Loucy (cell line): ENCODE measurements at regions not wholly inside any gene's neighbourhood (a gene's known extent, or its start where the extent isn't known, plus 50 kb on each side); places are given as distances from the start of the nearest gene placed in this dataset.

ENCODE experiments used
- H2AFZ ChIP-seq: fragments of 200-600 bp; sonication (generic); 2 replicates; pipeline ENCODE4 v1.6.0; 2016; ENCODE audit warnings: antibody characterized with exemption, mild to moderate bottlenecking, low read length, moderate library complexity
- H3F3A ChIP-seq: fragments of 200-600 bp; 2 replicates; pipeline ENCODE4 v1.6.0; 2016; ENCODE audit warnings: antibody characterized with exemption, low read depth, mild to moderate bottlenecking
- H3K27me3 ChIP-seq: fragments of 200-600 bp; sonication (generic); 2 replicates; pipeline ENCODE4 v1.6.1; 2014; ENCODE audit warnings: low read length, mild to moderate bottlenecking; ENCODE audit not compliant: insufficient read depth, poor library complexity, severe bottlenecking
- H3K36me3 ChIP-seq: fragments of 200-600 bp; sonication (generic); 2 replicates; pipeline ENCODE4 v1.6.1; 2016; ENCODE audit warnings: low read length; ENCODE audit not compliant: insufficient read depth
- H3K4me1 ChIP-seq: fragments of 200-600 bp; sonication (generic); 2 replicates; pipeline ENCODE4 v1.5.1; 2014; ENCODE audit warnings: low read length, mild to moderate bottlenecking; ENCODE audit not compliant: insufficient read depth, poor library complexity, severe bottlenecking
- H3K4me2 ChIP-seq: fragments of 200-600 bp; sonication (generic); 2 replicates; pipeline ENCODE4 v1.6.0; 2014; ENCODE audit warnings: antibody characterized with exemption, low read length, low read depth, mild to moderate bottlenecking; ENCODE audit not compliant: poor library complexity, severe bottlenecking
- H3K4me3 ChIP-seq: fragments of 200-600 bp; sonication (generic); 2 replicates; pipeline ENCODE4 v1.5.1; 2014; ENCODE audit warnings: low read length, mild to moderate bottlenecking, mixed read lengths; ENCODE audit not compliant: poor library complexity, severe bottlenecking
- H3K79me2 ChIP-seq: fragments of 200-600 bp; sonication (generic); 2 replicates; pipeline ENCODE4 v1.6.1; 2014; ENCODE audit warnings: low read length; ENCODE audit not compliant: insufficient read depth
- H3K9ac ChIP-seq: fragments of 200-600 bp; sonication (generic); 2 replicates; pipeline ENCODE4 v1.6.0; 2014; ENCODE audit warnings: mild to moderate bottlenecking, low read depth, low read length, moderate library complexity; ENCODE audit not compliant: poor library complexity, severe bottlenecking
- H3K9me2 ChIP-seq: fragments of 200-600 bp; sonication (generic); replicated peaks from 2 replicates; pipeline ENCODE4 v1.6.1; 2016; ENCODE audit warnings: low read depth, low read length, mixed read lengths
- H3K9me3 ChIP-seq: fragments of 200-600 bp; sonication (generic); 2 replicates; pipeline ENCODE4 v1.6.1; 2014; ENCODE audit warnings: mild to moderate bottlenecking, antibody characterized with exemption, low read length, low read depth; ENCODE audit not compliant: insufficient read depth
- H4K20me1 ChIP-seq: fragments of 200-600 bp; sonication (generic); 2 replicates; pipeline ENCODE4 v1.6.0; 2014; ENCODE audit warnings: antibody characterized with exemption, low read length, mild to moderate bottlenecking; ENCODE audit not compliant: insufficient read depth, poor library complexity, severe bottlenecking
- EZH2phosphoT487 ChIP-seq: fragments of 200-600 bp; IDR thresholded peaks from 2 replicates; pipeline ENCODE4 v1.6.1; 2018; ENCODE audit warnings: antibody characterized with exemption, mild to moderate bottlenecking, moderate library complexity, borderline replicate concordance
- TF ChIP-seq, protein P1 (sequence below): fragments of 200-600 bp; sonication (generic); conservative IDR thresholded peaks from 2 replicates; pipeline ENCODE4 v1.5.1; 2014; ENCODE audit warnings: mild to moderate bottlenecking, antibody characterized with exemption, low read length

DNA sequence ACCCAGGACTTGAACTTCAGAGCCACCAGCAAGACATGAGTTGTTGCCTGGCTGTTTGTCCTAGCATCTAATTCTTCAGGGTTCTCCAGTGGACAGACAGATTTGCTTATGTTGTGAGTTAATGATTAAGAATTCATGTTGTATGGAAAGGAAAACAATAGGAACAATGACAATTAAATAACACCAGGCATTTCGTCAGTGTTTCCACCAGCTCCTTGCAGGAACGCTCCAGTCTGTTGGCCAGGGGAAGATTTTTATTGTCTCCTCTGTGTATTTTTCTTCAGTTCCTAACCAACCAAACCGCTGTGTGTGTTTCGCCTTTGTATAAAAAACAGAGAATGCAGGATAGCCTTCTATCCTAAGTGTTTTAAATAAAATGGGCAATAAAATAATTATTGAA, 64.4 kb upstream of the PTGFR start:
- no peaks in the 10 kb centered on the region for H3K9me2 ChIP-seq
- no peaks in the 10 kb centered on the region for H3K9me3 ChIP-seq
- no peaks in the 10 kb centered on the region for H3F3A ChIP-seq
- H4K20me1 ChIP-seq: no peaks in the 10 kb centered on the region
- no peak overlapping the region for H3K9ac ChIP-seq
- H3K27me3 ChIP-seq: no peaks in the 10 kb centered on the region
- H3K36me3 ChIP-seq: no peaks in the 10 kb centered on the region
- no peaks in the 10 kb centered on the region for H3K79me2 ChIP-seq
- H3K4me2 ChIP-seq: no peak overlapping the region
- H3K4me1 ChIP-seq: no peaks in the 10 kb centered on the region
- no peak overlapping the region for H3K4me3 ChIP-seq
- TF ChIP-seq, protein P1, sequence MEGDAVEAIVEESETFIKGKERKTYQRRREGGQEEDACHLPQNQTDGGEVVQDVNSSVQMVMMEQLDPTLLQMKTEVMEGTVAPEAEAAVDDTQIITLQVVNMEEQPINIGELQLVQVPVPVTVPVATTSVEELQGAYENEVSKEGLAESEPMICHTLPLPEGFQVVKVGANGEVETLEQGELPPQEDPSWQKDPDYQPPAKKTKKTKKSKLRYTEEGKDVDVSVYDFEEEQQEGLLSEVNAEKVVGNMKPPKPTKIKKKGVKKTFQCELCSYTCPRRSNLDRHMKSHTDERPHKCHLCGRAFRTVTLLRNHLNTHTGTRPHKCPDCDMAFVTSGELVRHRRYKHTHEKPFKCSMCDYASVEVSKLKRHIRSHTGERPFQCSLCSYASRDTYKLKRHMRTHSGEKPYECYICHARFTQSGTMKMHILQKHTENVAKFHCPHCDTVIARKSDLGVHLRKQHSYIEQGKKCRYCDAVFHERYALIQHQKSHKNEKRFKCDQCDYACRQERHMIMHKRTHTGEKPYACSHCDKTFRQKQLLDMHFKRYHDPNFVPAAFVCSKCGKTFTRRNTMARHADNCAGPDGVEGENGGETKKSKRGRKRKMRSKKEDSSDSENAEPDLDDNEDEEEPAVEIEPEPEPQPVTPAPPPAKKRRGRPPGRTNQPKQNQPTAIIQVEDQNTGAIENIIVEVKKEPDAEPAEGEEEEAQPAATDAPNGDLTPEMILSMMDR: no peak
- no peak for TF ChIP-seq EZH2phosphoT487
- no peak overlapping the region for H2AFZ ChIP-seq

DNA sequence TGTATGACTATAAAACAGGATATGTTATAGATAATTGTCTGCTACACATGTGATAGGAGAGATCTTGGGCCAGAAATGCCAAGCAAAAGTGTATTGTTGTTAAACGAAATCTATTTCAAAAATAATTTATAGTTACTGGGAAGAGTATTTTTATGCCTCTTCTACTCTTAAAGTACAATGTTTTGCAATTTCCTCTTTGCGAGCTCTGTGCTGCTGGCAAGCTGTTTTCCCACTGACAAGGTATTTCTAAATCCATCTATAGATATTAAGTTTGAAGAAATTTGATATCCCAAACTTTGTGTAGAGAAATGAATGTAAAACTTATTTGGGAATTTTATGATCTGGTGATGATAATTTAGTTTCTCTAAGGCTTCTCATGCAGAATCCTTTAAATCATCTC, 63.3 kb upstream of the PTGFR start:
- TF ChIP-seq, protein P1: no peak
- no peak for TF ChIP-seq EZH2phosphoT487
- Histone ChIP-seq H3F3A (no peaks in the 10 kb centered on the region), H3K4me2 (no peak overlapping the region), H3K9me2 (no peaks in the 10 kb centered on the region), H3K9ac (no peak overlapping the region), H3K27me3 (no peaks in the 10 kb centered on the region), H4K20me1 (no peaks in the 10 kb centered on the region), H2AFZ (no peak overlapping the region), H3K9me3 (no peaks in the 10 kb centered on the region), H3K4me3 (no peak overlapping the region), H3K4me1 (no peaks in the 10 kb centered on the region), H3K79me2 (no peaks in the 10 kb centered on the region), H3K36me3 (no peaks in the 10 kb centered on the region)

DNA sequence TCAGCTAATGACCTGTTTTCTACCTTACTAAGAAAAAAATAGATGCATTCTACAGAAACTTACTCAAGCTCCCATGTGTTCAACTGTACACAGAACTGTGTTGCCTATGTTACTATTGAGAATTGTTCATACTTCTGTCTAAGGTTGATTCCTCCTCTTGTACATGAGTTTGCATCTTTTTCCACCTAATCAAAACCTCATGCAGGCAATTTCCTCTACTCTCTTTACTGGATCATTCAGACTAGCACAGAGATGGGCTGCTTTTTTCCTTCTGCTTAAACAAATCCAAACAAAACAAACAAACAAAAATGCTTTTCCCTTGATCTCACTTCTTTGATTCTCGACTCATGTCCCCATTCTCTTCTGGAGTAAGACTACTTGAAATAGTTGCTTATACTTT, 58.8 kb upstream of the PTGFR start:
- Histone ChIP-seq H2AFZ (no peak overlapping the region), H3K9ac (no peak overlapping the region), H3K36me3 (no peaks in the 10 kb centered on the region), H3K27me3 (no peaks in the 10 kb centered on the region), H4K20me1 (no peaks in the 10 kb centered on the region), H3K4me3 (no peak overlapping the region), H3K4me1 (no peaks in the 10 kb centered on the region), H3F3A (no peaks in the 10 kb centered on the region), H3K9me2 (no peaks in the 10 kb centered on the region), H3K79me2 (no peaks in the 10 kb centered on the region), H3K4me2 (no peak overlapping the region), H3K9me3 (no peaks in the 10 kb centered on the region)
- TF ChIP-seq, protein P1: no peak
- TF ChIP-seq EZH2phosphoT487: no peak
